HepG2 (cell line): ENCODE measurements at regions not wholly inside any gene's neighbourhood (a gene's known extent, or its start where the extent isn't known, plus 50 kb on each side); places are given as distances from the start of the nearest gene placed in this dataset.

Experiments used
- ATAC-seq: fragments of 200-7000 bp; cut with Tn5 transposase; 3 replicates; pipeline ENCODE4 v1.9.1; 2020; ENCODE audit warnings: mild to moderate bottlenecking, moderate library complexity
- BruUV-seq: library from RNA; stranded (reverse); fragments of 400-500 nt; replicated peaks from 2 replicates; lab custom pipeline; 2021; lab: Mats Ljungman, UMichigan
- CTCF ChIA-PET: fragments of 300-600 bp; formaldehyde crosslinking; extraction: SDS; loops from one replicate; lab custom pipeline; 2021; ENCODE audit warnings: low total read pairs, inconsistent platforms, low intra/inter-chr PET ratio; lab: Yijun Ruan, JAX
- POLR2A ChIA-PET: fragments of 350-600 bp; sonication (Branson Sonifier 250); formaldehyde crosslinking; loops from one replicate; lab custom pipeline; 2020; ENCODE audit warnings: antibody characterized with exemption, inconsistent platforms; lab: Yijun Ruan, JAX
- DNase-seq: peaks from one replicate; pipeline ENCODE4 v3.0.0-alpha.2; 2015; ENCODE audit warnings: low spot score
- FAIRE-seq: peaks from 3 replicates; lab custom pipeline; 2011; peaks lifted over from hg19 to GRCh38; lab: Jason Lieb, UNC
- H2AFZ ChIP-seq: one replicate; pipeline ENCODE4 v1.6.1; 2011; ENCODE audit warnings: low read length, inconsistent platforms
- H3K27ac ChIP-seq: fragments of 300-600 bp; 3 replicates; pipeline ENCODE4 v1.8.0; 2011; ENCODE audit warnings: mixed run types, mild to moderate bottlenecking, mixed read lengths, low read length, inconsistent platforms; ENCODE audit not compliant: insufficient read depth; ENCODE audit errors: extremely low read length
- H3K27me3 ChIP-seq, 2 experiments: fragments of 200-600 bp in 1 of 2; 2 replicates in 1 of 2; 3 replicates in 1 of 2; pipeline versions ENCODE4 v1.6.0 to v1.8.0; 2011; ENCODE audit warnings: low read length in 2 of 2, mild to moderate bottlenecking in 2 of 2, moderate library complexity in 2 of 2, inconsistent platforms in 1 of 2; ENCODE audit not compliant: insufficient read depth in 2 of 2, control insufficient read depth in 1 of 2
- H3K36me3 ChIP-seq, 2 experiments: fragments of 200-600 bp in 1 of 2; replicated peaks in 1 of 2; 2 replicates in 1 of 2; 3 replicates in 1 of 2; pipeline versions ENCODE4 v1.5.1 to v1.8.0; 2011; ENCODE audit warnings: low read length in 2 of 2, inconsistent platforms in 1 of 2; ENCODE audit not compliant: insufficient read depth in 2 of 2, control insufficient read depth in 1 of 2
- H3K4me1 ChIP-seq: 2 replicates; pipeline ENCODE4 v1.5.1; 2012; ENCODE audit warnings: low read length, inconsistent platforms; ENCODE audit not compliant: insufficient read depth
- H3K4me2 ChIP-seq: 2 replicates; pipeline ENCODE4 v1.6.0; 2011; ENCODE audit warnings: low read depth, low read length, inconsistent platforms
- H3K4me3 ChIP-seq, 3 experiments: fragments of 200-600 bp in 1 of 3; sonication (generic), shearing (Covaris generic) in 1 of 3; replicated peaks in 1 of 3; 2 replicates each; pipeline ENCODE4 v1.5.1; 2011 to 2016; ENCODE audit warnings: low read length in 3 of 3, inconsistent platforms in 2 of 3, low read depth in 2 of 3, mild to moderate bottlenecking in 2 of 3, control low read depth in 1 of 3, mixed read lengths in 1 of 3; ENCODE audit not compliant: insufficient read depth in 1 of 3
- H3K79me2 ChIP-seq: one replicate; pipeline ENCODE4 v1.6.1; 2011; ENCODE audit warnings: low read length, inconsistent platforms; ENCODE audit not compliant: insufficient read depth
- H3K9ac ChIP-seq: 2 replicates; pipeline ENCODE4 v1.6.0; 2011; ENCODE audit warnings: mild to moderate bottlenecking, low read depth, low read length, inconsistent platforms; ENCODE audit not compliant: insufficient read depth
- H3K9me3 ChIP-seq: 2 replicates; pipeline ENCODE4 v1.5.1; 2012; ENCODE audit warnings: mild to moderate bottlenecking, low read length
- H4K20me1 ChIP-seq: 2 replicates; pipeline ENCODE4 v1.6.0; 2011; ENCODE audit warnings: inconsistent platforms, mild to moderate bottlenecking, low read length, moderate library complexity; ENCODE audit not compliant: insufficient read depth
- HINFP ChIP-seq: sonication (generic); formaldehyde crosslinking; IDR thresholded peaks from 2 replicates; pipeline ENCODE4 v1.4.0; 2020; ENCODE audit warnings: low read depth, mild to moderate bottlenecking, missing genetic modification reagents
- MAFK ChIP-seq, 2 experiments: IDR thresholded peaks in 1 of 2; conservative IDR thresholded peaks in 1 of 2; 2 replicates each; pipeline ENCODE4 v1.6.1; 2011; ENCODE audit warnings: improper control_type of control experiment in 2 of 2, low read length in 2 of 2
- NCOR1 ChIP-seq: fragments of 200-600 bp; sonication (generic); IDR thresholded peaks from 2 replicates; pipeline ENCODE4 v1.7.0; 2017; ENCODE audit warnings: antibody characterized with exemption, low read length, borderline replicate concordance
- NFRKB ChIP-seq: fragments of 450-650 bp; IDR thresholded peaks from 2 replicates; pipeline ENCODE4 v1.6.1; 2017
- ZFP41 ChIP-seq: sonication (generic); formaldehyde crosslinking; IDR thresholded peaks from 2 replicates; pipeline ENCODE4 v1.4.0; 2020; ENCODE audit warnings: mild to moderate bottlenecking, missing genetic modification reagents, borderline replicate concordance
- ZNF263 ChIP-seq: sonication (generic); formaldehyde crosslinking; IDR thresholded peaks from 2 replicates; pipeline ENCODE4 v1.4.0; 2020; ENCODE audit warnings: missing genetic modification reagents
- ZNF547 ChIP-seq: sonication (generic); formaldehyde crosslinking; IDR thresholded peaks from 2 replicates; pipeline ENCODE4 v1.5.1; 2020; ENCODE audit warnings: mild to moderate bottlenecking, missing genetic modification reagents
- WGBS: methylation state at CpG from one replicate; pipeline ENCODE4 v1.1.6; 2017; ENCODE audit warnings: low lambda C conversion rate; 5-methylcytosine and 5-hydroxymethylcytosine counted together
- in situ Hi-C: cut with HindIII; loops from 2 replicates; pipeline ENCODE4 v1.10.0; 2017; ENCODE audit warnings: low pct_unique_long_range_greater_than_20kb; ENCODE audit not compliant: extremely low pct_ligation_motif_present
- intact Hi-C: fragments of 100-400 bp; cut with micrococcal nuclease; formaldehyde crosslinking; loops from one replicate; pipeline ENCODE4 v1.10.0; 2022; ENCODE audit not compliant: unreplicated experiment
- TF ChIP-seq, protein P1 (sequence below): sonication (generic); formaldehyde crosslinking; IDR thresholded peaks from 2 replicates; pipeline ENCODE4 v1.4.0; 2020; ENCODE audit warnings: missing genetic modification reagents, borderline replicate concordance
- TF ChIP-seq, protein P2 (sequence below): sonication (generic); formaldehyde crosslinking; IDR thresholded peaks from 2 replicates; pipeline ENCODE4 v1.8.0; 2022; ENCODE audit warnings: mild to moderate bottlenecking, missing genetic modification reagents, moderate library complexity

GRCh38 chr18:24826605-24827004 lies 366.2 kb downstream of the HRH4 start:
- ChIA-PET POLR2A (no interaction called here), CTCF (no interaction called here)
- ATAC-seq (no peak), DNase-seq (no peak), FAIRE-seq (no peak)
- Histone ChIP-seq H4K20me1 (no peaks in the 10 kb centered on the region), H3K27ac (no peak overlapping the region), H3K79me2 (no peaks in the 10 kb centered on the region), H2AFZ (no peak overlapping the region), H3K27me3 (peaks cover 0 to 1% of the 10 kb centered on the region in 2 experiments; a peak in 1 of 5 replicates), H3K4me2 (no peak overlapping the region), H3K4me3 (no peak overlapping the region), H3K9me3 (no peaks in the 10 kb centered on the region), H3K36me3 (no peaks in the 10 kb centered on the region), H3K9ac (no peak overlapping the region), H3K4me1 (no peaks in the 10 kb centered on the region)
- TF ChIP-seq NFRKB = no peak
- no peak for TF ChIP-seq HINFP
- no peak for TF ChIP-seq NCOR1
- no peak for TF ChIP-seq ZNF547
- TF ChIP-seq, protein P1, sequence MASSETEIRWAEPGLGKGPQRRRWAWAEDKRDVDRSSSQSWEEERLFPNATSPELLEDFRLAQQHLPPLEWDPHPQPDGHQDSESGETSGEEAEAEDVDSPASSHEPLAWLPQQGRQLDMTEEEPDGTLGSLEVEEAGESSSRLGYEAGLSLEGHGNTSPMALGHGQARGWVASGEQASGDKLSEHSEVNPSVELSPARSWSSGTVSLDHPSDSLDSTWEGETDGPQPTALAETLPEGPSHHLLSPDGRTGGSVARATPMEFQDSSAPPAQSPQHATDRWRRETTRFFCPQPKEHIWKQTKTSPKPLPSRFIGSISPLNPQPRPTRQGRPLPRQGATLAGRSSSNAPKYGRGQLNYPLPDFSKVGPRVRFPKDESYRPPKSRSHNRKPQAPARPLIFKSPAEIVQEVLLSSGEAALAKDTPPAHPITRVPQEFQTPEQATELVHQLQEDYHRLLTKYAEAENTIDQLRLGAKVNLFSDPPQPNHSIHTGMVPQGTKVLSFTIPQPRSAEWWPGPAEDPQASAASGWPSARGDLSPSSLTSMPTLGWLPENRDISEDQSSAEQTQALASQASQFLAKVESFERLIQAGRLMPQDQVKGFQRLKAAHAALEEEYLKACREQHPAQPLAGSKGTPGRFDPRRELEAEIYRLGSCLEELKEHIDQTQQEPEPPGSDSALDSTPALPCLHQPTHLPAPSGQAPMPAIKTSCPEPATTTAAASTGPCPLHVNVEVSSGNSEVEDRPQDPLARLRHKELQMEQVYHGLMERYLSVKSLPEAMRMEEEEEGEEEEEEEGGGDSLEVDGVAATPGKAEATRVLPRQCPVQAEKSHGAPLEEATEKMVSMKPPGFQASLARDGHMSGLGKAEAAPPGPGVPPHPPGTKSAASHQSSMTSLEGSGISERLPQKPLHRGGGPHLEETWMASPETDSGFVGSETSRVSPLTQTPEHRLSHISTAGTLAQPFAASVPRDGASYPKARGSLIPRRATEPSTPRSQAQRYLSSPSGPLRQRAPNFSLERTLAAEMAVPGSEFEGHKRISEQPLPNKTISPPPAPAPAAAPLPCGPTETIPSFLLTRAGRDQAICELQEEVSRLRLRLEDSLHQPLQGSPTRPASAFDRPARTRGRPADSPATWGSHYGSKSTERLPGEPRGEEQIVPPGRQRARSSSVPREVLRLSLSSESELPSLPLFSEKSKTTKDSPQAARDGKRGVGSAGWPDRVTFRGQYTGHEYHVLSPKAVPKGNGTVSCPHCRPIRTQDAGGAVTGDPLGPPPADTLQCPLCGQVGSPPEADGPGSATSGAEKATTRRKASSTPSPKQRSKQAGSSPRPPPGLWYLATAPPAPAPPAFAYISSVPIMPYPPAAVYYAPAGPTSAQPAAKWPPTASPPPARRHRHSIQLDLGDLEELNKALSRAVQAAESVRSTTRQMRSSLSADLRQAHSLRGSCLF (CRISPR knock-in tag) = no peak
- TF ChIP-seq MAFK (conservative IDR thresholded peaks at IDR 0.05 in 1 of 2, IDR thresholded peaks at IDR 0.05 in 1 of 2; ENCODE audit: low read length in 2 of 2) = no peak
- no peak for TF ChIP-seq ZNF263 (CRISPR knock-in tag)
- TF ChIP-seq ZFP41 (CRISPR knock-in tag) = no peak
- TF ChIP-seq, protein P2, sequence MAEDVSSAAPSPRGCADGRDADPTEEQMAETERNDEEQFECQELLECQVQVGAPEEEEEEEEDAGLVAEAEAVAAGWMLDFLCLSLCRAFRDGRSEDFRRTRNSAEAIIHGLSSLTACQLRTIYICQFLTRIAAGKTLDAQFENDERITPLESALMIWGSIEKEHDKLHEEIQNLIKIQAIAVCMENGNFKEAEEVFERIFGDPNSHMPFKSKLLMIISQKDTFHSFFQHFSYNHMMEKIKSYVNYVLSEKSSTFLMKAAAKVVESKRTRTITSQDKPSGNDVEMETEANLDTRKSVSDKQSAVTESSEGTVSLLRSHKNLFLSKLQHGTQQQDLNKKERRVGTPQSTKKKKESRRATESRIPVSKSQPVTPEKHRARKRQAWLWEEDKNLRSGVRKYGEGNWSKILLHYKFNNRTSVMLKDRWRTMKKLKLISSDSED (CRISPR knock-in tag) = no peak
- no TSS peak for BruUV-seq
- in situ Hi-C loops (no loop called here), intact Hi-C loops (no loop called here)
- WGBS = 2% methylated on average over 2 of the region's 2 CpGs
